ENCODE measurements at regions not wholly inside any gene's neighbourhood (a gene's known extent, or its start where the extent isn't known, plus 50 kb on each side); places are given as distances from the start of the nearest gene placed in this dataset.

DNA sequence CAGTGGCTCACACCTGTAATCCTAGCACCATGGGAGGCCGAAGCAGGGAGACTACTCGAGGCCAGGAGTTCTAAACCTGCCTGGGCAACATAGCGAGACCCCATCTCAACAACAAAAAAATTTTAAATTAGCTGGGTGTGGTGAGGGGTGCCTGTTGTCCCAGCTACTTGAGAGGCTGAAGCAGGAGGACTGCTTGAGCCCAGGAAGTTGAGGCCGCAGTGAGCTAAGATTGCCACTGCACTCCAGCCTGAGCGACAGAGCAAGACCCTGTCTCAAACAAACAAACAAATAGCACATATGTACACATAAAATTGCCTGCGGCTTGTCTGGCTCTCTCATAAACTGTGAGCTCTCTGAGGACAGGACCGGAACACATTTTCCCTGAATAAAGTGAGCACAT, 106.3 kb downstream of the BANF2 start:
- no peak for TF ChIP-seq JUN (IDR thresholded peaks at IDR 0.05; ENCODE audit: low read depth, low read length)
- TF ChIP-seq, protein P1, sequence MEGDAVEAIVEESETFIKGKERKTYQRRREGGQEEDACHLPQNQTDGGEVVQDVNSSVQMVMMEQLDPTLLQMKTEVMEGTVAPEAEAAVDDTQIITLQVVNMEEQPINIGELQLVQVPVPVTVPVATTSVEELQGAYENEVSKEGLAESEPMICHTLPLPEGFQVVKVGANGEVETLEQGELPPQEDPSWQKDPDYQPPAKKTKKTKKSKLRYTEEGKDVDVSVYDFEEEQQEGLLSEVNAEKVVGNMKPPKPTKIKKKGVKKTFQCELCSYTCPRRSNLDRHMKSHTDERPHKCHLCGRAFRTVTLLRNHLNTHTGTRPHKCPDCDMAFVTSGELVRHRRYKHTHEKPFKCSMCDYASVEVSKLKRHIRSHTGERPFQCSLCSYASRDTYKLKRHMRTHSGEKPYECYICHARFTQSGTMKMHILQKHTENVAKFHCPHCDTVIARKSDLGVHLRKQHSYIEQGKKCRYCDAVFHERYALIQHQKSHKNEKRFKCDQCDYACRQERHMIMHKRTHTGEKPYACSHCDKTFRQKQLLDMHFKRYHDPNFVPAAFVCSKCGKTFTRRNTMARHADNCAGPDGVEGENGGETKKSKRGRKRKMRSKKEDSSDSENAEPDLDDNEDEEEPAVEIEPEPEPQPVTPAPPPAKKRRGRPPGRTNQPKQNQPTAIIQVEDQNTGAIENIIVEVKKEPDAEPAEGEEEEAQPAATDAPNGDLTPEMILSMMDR (IDR thresholded peaks at IDR 0.05; ENCODE audit: control extremely low read depth in 1 of 3, insufficient read depth in 1 of 3, low read depth in 1 of 3, low read length in 3 of 3) = no peak
- no peak for TF ChIP-seq MAFK (IDR thresholded peaks at IDR 0.05; ENCODE audit: low read depth, low read length)
- no peak for TF ChIP-seq RAD21 (IDR thresholded peaks at IDR 0.05 in 1 of 2, conservative IDR thresholded peaks at IDR 0.05 in 1 of 2; ENCODE audit: low read depth in 2 of 2, low read length in 2 of 2)
- TF ChIP-seq, protein P2, sequence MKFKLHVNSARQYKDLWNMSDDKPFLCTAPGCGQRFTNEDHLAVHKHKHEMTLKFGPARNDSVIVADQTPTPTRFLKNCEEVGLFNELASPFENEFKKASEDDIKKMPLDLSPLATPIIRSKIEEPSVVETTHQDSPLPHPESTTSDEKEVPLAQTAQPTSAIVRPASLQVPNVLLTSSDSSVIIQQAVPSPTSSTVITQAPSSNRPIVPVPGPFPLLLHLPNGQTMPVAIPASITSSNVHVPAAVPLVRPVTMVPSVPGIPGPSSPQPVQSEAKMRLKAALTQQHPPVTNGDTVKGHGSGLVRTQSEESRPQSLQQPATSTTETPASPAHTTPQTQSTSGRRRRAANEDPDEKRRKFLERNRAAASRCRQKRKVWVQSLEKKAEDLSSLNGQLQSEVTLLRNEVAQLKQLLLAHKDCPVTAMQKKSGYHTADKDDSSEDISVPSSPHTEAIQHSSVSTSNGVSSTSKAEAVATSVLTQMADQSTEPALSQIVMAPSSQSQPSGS (IDR thresholded peaks at IDR 0.05; ENCODE audit: low read length) = no peak
- no peak for TF ChIP-seq POLR2AphosphoS5 (IDR thresholded peaks at IDR 0.05; ENCODE audit: low read depth, low read length)
- TF ChIP-seq POLR2A (IDR thresholded peaks at IDR 0.05; ENCODE audit: control extremely low read depth in 1 of 2, low read depth in 2 of 2, low read length in 2 of 2) = no peak
- TF ChIP-seq HDAC2 (IDR thresholded peaks at IDR 0.05; ENCODE audit: borderline replicate concordance in 1 of 2, low read depth in 2 of 2, low read length in 2 of 2) = no peak
- TF ChIP-seq ATF3 (IDR thresholded peaks at IDR 0.05; ENCODE audit: insufficient read depth, low read depth, low read length) = no peak
- no peak for TF ChIP-seq SP1 (IDR thresholded peaks at IDR 0.05; ENCODE audit: low read depth, low read length)
- no peak for TF ChIP-seq SP2 (IDR thresholded peaks at IDR 0.05; ENCODE audit: low read length)
- TF ChIP-seq CHD1 (IDR thresholded peaks at IDR 0.05; ENCODE audit: low read depth, low read length) = no peak
- TF ChIP-seq NRF1 (IDR thresholded peaks at IDR 0.05; ENCODE audit: low read depth, low read length) = no peak

Measured in H1 (cell line).